COLO668 (cell line): ENCODE measurements at regions not wholly inside any gene's neighbourhood (a gene's known extent, or its start where the extent isn't known, plus 50 kb on each side); places are given as distances from the start of the nearest gene placed in this dataset.
A peak's percentile ranks its signal among the peaks of the same experiment; 100 is the strongest.
"Not testable (repeated sequence)": the region's sequence is repeated elsewhere in the genome, so short reads cannot be mapped to it uniquely, and the experiment has no call there.

Experiments used
- DNase-seq: peaks from one replicate; lab custom pipeline; 2025; ENCODE audit not compliant: unreplicated experiment; lab: John Stamatoyannopoulos, UW

GRCh38 chr1:224791362-224791941, 138.0 kb upstream of the DNAH14 start:
- DNase-seq = no peak

DNA sequence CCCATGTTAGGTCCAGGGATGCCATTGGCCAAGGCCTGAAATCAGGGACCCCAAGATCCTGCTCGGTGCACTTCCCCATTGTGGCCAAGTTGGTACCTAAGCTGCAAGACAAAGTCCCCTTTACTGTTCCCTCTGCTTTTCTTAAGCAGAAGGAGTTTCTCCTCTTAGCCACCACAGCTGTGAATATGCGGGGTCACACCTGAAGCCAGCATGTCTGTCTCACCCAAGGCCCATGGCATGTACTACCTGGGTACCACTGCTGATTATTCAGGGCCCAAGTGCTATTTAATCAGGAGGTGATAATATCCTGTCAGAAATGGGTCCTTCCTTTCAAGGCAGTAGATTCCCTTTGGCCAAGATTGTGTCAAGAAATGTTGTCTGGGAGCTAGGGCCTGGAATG, 133.9 kb upstream of the DNAH14 start:
- no peak for DNase-seq

DNA sequence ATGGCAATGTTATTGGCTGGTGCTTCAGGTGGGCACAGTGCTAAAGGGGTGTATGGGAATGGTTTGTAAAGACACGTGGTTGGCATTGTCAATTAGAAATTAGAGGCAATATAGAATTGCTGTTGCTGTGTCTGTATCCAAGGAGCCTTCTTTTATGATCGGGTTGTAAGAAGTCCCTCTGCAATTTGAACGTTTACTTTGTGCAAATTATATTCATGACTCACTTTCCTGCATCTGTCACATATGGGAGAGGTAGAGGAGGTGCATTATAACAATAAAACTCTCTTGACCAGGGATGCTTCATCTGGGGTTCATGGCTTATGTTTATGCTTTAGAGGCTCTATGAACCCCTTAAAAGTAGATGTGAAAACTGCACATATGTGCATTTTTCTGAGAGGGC, 130.4 kb upstream of the DNAH14 start:
- DNase-seq = no peak

GRCh38 chr1:224800486-224801119, 128.9 kb upstream of the DNAH14 start:
- DNase-seq = no peak

DNA sequence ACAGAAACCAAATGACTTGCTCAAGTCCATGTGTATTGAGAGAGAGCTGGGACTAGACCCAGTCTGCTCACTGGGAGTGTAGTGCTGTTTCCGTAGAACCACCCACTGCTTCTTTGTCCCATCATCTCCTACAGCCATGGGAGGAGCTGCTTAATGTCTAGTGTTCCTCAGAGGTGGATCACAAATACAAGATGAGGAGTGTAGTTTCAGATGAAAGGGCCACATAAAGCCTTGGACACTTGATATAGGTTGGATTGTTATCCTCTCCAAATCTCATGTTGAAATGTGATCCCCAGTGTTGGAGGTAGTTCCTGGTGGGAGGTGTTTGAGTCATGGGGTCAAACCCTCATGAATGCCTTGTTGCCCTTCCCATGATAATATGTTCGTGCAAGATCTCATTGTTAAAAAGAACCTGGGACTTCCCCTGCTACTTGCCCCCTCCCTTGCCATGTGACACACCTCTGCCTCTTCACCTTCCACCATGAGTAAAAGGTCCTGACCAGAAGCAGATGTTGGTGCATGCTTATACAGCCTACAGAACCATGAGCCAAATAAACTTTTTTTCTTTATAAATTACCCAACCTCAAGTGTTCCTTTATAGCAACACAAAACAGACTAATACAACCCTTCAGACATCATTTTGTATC, 127.5 kb upstream of the DNAH14 start:
- peak; percentile 39 for DNase-seq

DNA sequence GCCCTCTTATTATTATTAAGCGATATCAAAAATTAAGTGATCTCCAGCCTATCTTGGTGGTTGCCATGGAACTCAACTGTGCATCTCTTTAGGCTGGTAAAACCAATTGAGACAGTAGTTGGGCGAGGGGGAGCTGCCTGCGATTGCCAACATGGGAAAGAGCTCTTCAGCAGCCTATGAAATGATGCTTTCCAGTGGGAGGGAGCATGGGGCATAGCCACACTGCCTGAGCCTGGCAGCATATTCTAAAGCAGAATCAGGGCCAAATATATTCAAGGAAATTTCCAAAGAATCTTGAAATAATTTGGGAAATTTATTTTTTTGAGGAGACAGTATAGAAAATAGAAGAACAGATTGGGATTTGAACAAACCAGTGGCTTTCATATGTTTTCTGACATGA, 126.9 kb upstream of the DNAH14 start:
- DNase-seq = no peak

- no peak for DNase-seq
Observed at GRCh38 chr1:224804220-224804619, 125.3 kb upstream of the DNAH14 start.

DNA sequence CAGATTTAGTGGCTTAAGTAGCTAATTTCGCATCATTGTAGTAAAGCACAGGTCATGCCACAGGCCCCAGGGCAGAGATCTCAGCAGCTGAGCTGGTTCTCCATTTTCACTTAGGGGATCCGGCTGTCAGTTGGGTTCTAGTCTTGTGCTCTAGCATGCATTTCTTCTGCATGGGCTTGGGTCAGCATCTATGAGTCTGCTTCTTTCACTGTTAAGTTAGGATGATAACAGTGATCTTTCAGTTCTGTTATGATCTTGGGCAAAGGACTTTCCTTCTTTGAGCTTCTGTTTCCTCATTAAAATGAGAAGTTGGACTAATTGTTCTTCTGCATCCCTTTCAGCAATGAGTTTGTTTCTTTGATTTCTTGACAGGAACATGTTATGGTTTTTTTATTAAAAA, 123.6 kb upstream of the DNAH14 start:
- DNase-seq = no peak

- no peak for DNase-seq
Observed at GRCh38 chr1:224809137-224809536, 120.3 kb upstream of the DNAH14 start.

- no peak for DNase-seq
Observed at GRCh38 chr1:224809613-224810012, 119.9 kb upstream of the DNAH14 start.

DNA sequence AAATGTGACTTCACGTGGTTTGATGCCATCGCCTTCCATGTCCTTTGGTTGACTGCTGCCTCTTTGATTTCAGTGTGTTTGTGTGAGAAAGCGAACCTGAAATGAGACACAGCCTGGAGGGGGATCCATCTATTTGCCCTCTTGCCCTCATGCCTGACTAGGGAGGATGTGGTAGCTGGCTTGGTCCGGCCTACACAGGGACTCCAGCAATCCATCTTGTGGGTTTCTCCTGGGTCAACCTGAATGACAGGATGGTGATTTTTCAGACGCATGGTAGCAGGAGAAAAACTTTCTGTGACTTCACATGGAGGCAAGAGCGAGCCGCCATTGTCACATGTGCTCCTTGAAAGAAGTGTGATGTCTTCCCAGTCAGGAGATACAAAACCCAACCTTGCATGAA, 117.9 kb upstream of the DNAH14 start:
- no peak for DNase-seq

GRCh38 chr1:224815647-224816046, 113.8 kb upstream of the DNAH14 start:
- no peak for DNase-seq

- no peak for DNase-seq
Observed at GRCh38 chr1:224816062-224816461, 113.4 kb upstream of the DNAH14 start.

DNA sequence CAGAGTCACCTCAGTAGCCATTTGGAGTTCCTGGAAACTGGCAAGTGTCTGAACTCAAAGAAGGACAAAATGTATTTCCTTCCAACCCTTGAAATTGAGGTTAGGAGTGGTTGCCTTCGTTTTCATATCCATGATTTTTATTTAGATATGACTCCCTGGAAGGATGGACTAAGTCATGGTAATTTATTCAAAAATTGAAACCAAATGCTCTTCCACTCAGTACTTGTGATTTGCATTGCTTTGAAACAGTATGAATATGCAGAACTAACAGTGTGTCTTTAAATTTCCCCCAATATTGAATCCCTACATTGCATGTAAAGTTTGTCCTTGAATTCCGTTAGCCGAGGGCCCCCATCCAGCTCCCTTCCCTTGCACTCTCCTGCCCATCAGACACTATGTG, 112.1 kb upstream of the DNAH14 start:
- DNase-seq = no peak

- no peak for DNase-seq
Observed at GRCh38 chr1:224819861-224820260, 109.6 kb upstream of the DNAH14 start.

- DNase-seq = no peak
Observed at GRCh38 chr1:224820341-224820740, 109.1 kb upstream of the DNAH14 start.

- DNase-seq = not testable (repeated sequence)
Observed at GRCh38 chr1:224821751-224822150, 107.7 kb upstream of the DNAH14 start.

GRCh38 chr1:224825525-224826000, 103.9 kb upstream of the DNAH14 start:
- no peak for DNase-seq

- DNase-seq = no peak
Observed at GRCh38 chr1:224828691-224829090, 100.8 kb upstream of the DNAH14 start.

GRCh38 chr1:224831501-224831900, 98.0 kb upstream of the DNAH14 start:
- DNase-seq = no peak

DNA sequence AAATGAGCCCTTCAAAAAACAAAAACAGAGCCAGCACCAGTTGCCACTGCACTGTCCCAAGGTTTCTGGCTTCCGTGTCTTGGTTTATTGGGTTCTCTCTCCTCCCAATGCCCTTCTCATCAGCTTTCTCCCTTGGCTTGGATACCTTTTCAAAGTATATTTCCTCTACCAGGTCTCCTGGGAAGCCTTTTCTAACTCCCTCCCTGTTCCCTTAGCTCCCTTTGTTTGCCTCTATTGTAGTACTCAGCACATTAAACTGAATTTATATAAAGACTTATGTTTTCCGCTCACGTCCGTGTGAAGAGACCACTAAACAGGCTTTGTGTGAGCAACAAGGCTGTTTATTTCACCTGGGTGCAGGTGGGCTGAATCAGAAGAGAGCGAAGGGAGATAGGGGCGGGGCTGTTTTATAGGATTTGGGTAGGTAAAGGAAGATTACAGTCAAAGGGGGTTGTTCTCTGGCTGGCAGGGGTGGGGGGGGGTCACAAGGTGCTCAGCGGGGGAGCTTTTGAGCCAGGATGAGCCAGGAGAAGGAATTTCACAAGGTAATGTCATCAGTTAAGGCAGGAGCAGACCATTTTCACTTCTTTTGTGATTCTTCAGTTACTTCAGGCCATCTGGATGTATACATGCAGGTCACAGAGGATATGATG, 89.7 kb upstream of the DNAH14 start:
- DNase-seq = not testable (repeated sequence)

- DNase-seq = not testable (repeated sequence)
Observed at GRCh38 chr1:224841803-224842202, 87.7 kb upstream of the DNAH14 start.
